PC-9 (cell line): ENCODE measurements at regions not wholly inside any gene's neighbourhood (a gene's known extent, or its start where the extent isn't known, plus 50 kb on each side); places are given as distances from the start of the nearest gene placed in this dataset.

Experiments used
- CTCF ChIP-seq: fragments of 200-600 bp; sonication (generic); conservative IDR thresholded peaks from 2 replicates; pipeline ENCODE4 v1.6.1; 2017; ENCODE audit warnings: mixed run types, antibody characterized with exemption, mild to moderate bottlenecking, moderate library complexity
- EZH2 ChIP-seq: fragments of 200-600 bp; sonication (generic); IDR thresholded peaks from 2 replicates; pipeline ENCODE4 v1.8.0; 2017; ENCODE audit warnings: antibody characterized with exemption, low read depth

GRCh38 chr15:29470794-29471193, 201.2 kb upstream of the NSMCE3 start:
- TF ChIP-seq CTCF (no peak), EZH2 (no peak)
